Astrocyte of the cerebellum (primary cell): ENCODE measurements at regions not wholly inside any gene's neighbourhood (a gene's known extent, or its start where the extent isn't known, plus 50 kb on each side); places are given as distances from the start of the nearest gene placed in this dataset.

Experiments
- DNase-seq: peaks from one replicate; pipeline ENCODE4 v3.0.0-alpha.2; 2011; ENCODE audit warnings: low read depth
- H3K4me3 ChIP-seq: 2 replicates; pipeline ENCODE4 v1.5.1; 2011; ENCODE audit warnings: mild to moderate bottlenecking, low read depth, low read length, moderate library complexity
- CTCF ChIP-seq: IDR thresholded peaks from 2 replicates; pipeline ENCODE4 v1.5.1; 2012; ENCODE audit warnings: low read length, low read depth, moderate library complexity, mild to moderate bottlenecking; ENCODE audit errors: missing control alignments
- in situ Hi-C: cut with HindIII; loops from 2 replicates; pipeline ENCODE4 v1.10.0; 2017; ENCODE audit warnings: low sequenced_read_pairs

DNA sequence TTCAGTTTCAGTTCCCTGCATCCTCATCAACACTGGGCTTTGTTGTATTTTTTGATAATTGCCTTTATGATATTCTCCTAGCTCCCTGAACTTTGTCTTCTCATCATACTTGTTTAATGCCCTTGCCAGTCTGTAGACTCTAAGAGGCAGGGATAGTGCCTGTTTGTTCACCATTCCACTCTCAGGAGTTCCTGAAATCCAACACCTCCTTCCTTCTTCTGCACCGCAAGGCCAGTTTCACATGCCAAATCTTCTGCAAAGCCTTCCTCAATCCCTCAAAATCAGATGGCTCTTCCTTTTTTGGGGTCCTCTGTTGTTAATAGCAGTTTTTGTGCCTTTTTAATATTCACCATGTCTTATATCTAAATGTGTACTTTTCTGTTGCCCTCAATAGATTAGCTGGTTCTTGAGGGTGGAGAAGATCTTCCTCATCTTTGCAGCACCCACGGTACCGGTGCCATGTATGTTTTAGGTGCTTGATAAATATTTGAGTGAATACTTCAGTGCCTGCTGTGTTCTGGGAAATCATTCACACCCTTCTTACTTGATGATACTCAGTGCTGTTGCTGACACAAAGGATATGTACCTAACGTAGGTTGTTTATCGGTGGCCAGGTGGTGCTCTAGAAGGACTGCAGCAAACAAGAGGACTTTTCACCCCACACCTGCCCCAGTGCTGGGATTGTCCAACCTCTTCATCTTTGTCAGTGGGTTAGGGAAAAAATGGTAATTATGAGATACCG lies 85.3 kb upstream of the LIMCH1 start:
- in situ Hi-C loops: no loop called here
- no peak overlapping the region for H3K4me3 ChIP-seq
- no peak for TF ChIP-seq CTCF
- DNase-seq: no peak

DNA sequence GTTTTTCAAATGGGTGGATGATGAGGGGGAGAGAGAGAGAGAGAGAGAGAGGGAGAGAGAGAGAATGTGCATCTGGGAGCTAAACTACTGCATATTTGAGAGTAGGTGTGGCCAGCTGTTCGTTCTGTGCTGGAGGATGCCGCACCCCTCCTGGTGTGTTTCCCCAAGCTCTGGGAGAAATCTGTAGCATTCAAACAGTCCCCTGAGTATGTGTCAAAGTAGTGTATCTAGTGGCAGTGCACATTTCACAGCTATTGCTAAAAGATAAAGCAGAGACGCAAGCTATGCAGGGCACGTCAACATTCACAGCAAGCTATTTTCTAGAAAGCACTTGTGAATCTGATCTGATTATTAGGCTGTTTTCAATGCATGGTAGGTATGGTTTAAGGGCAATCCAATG lies 83.5 kb upstream of the LIMCH1 start:
- no peak for DNase-seq
- in situ Hi-C loops: no loop called here
- H3K4me3 ChIP-seq: no peak overlapping the region
- TF ChIP-seq CTCF: no peak

- TF ChIP-seq CTCF: no peak
- in situ Hi-C loops: no loop called here
Observed at GRCh38 chr4:41455206-41455605, 82.8 kb upstream of the LIMCH1 start.

GRCh38 chr4:41456559-41457101 lies 81.3 kb upstream of the LIMCH1 start:
- DNase-seq: no peak
- no peak overlapping the region for H3K4me3 ChIP-seq
- in situ Hi-C loops: no loop called here
- no peak for TF ChIP-seq CTCF

More at GRCh38 chr4:41455206-41455605, 82.8 kb upstream of the LIMCH1 start:
- no peak overlapping the region for H3K4me3 ChIP-seq
- no peak for DNase-seq

GRCh38 chr4:41458689-41459088 lies 79.3 kb upstream of the LIMCH1 start:
- in situ Hi-C loops: no loop called here
- no peak for TF ChIP-seq CTCF

DNA sequence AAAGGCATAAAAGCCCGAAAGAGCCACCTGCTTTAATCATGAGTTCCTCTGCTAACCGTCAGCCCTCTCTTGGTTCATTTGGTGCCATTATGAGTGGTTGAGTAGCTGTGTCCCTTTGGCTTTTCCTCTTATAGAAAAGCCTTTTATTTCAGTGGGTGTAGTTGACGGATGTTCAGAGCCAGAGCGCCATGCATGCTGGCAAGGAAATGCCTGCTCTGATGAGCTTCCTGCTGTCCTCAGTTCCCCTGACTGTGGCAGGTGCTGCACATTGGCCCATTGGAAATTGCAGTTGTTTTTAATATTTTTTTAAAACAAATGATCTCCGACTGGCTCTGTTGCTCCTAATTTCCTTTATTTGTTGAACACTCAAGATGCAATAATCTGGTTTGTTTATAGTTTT lies 77.3 kb upstream of the LIMCH1 start:
- DNase-seq: no peak
- H3K4me3 ChIP-seq: no peak overlapping the region
- TF ChIP-seq CTCF: no peak
- in situ Hi-C loops: no loop called here

More at GRCh38 chr4:41458689-41459088, 79.3 kb upstream of the LIMCH1 start:
- no peak overlapping the region for H3K4me3 ChIP-seq
- no peak for DNase-seq
